GM12891 (cell line): ENCODE measurements at regions not wholly inside any gene's neighbourhood (a gene's known extent, or its start where the extent isn't known, plus 50 kb on each side); places are given as distances from the start of the nearest gene placed in this dataset.

ENCODE experiments used
- DNase-seq: peaks from one replicate; pipeline ENCODE4 v3.0.0; 2011; ENCODE audit warnings: low spot score; ENCODE audit not compliant: insufficient read length
- FAIRE-seq: peaks from 2 replicates; lab custom pipeline; 2011; peaks lifted over from hg19 to GRCh38; lab: Jason Lieb, UNC
- PAX5 ChIP-seq: IDR thresholded peaks from 2 replicates; pipeline ENCODE4 v1.6.1; 2011; ENCODE audit warnings: low read length, moderate library complexity, mild to moderate bottlenecking; ENCODE audit not compliant: insufficient read depth, severe bottlenecking
- POLR2A ChIP-seq: IDR thresholded peaks from 2 replicates; pipeline ENCODE4 v1.6.1; 2011; ENCODE audit warnings: low read depth, low read length, control low read depth
- POLR2AphosphoS5 ChIP-seq: IDR thresholded peaks from 2 replicates; pipeline ENCODE4 v1.6.1; 2011; ENCODE audit warnings: low read depth, low read length, control low read depth
- POU2F2 ChIP-seq: IDR thresholded peaks from 2 replicates; pipeline ENCODE4 v1.6.1; 2011; ENCODE audit warnings: low read depth, mild to moderate bottlenecking, control low read depth, low read length, moderate library complexity
- SPI1 ChIP-seq: IDR thresholded peaks from 2 replicates; pipeline ENCODE4 v1.6.1; 2011; ENCODE audit warnings: low read depth, low read length, control low read depth
- TAF1 ChIP-seq: IDR thresholded peaks from 2 replicates; pipeline ENCODE4 v1.6.1; 2011; ENCODE audit warnings: low read depth, low read length, control low read depth

DNA sequence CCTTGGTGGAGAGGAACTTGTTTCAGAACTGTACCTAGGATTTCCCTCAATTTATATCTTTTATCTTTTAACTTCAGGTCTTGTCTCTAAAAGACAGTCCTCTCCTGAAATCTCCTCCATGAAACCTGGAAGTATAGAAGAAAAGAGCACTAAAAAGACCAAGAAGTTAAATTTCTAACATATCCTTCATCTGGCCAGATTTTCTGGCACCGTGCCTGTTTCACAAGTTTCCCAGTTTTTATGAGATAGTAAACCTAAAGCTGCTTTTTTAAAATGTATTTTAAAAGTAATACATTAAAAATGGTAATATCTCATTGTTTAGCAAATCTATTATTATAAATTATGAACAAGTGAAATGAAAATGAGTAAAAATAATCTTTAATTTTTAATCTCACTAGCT is 348.3 kb upstream of the RSPO3 start:
- TF ChIP-seq TAF1 (no peak), POLR2AphosphoS5 (no peak), POU2F2 (no peak), SPI1 (no peak), POLR2A (no peak), PAX5 (no peak)
- no peak for DNase-seq
- FAIRE-seq: no peak

DNA sequence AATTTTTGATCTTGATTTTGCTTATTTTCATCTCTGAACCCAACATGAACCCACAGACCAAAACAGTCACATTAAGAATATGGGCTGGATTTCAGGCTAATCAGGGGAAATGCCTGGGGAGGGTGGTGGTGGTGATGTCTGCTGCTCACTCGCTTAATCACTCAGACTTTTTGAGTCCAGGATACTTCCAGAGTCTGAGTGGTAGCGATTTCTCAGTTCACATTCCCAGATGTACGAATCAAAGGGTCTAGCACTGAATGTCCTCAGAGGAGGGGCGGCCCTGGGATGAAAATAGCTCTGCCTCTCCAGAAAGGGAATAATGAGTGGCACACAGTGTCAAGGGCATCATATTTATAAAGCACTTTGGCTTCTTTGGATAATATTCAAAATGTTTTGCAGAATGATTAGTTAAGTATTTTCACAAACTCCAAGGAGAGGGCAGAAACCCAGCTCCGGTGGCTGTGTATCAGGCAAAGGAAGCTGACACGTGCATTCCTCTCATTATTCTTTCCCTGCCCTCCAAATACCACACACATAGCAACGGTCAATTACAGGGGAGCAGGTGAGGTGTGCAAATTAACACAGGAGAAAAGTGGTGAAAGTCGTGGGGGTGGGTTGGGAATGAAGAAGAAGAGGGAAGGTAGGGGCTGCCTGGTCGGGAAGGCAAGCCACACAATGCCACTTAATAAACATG is 345.2 kb upstream of the RSPO3 start:
- TF ChIP-seq TAF1: no peak
- no peak for TF ChIP-seq POLR2AphosphoS5
- TF ChIP-seq PAX5: no peak
- TF ChIP-seq SPI1: no peak
- no peak for TF ChIP-seq POU2F2
- no peak for TF ChIP-seq POLR2A
- DNase-seq (no peak), FAIRE-seq (no peak)

- TF ChIP-seq TAF1: no peak
- FAIRE-seq (no peak), DNase-seq (no peak)
Observed at GRCh38 chr6:126779331-126779730, 339.1 kb upstream of the RSPO3 start.

GRCh38 chr6:126781582-126781981 is 336.9 kb upstream of the RSPO3 start:
- no peak for DNase-seq
- FAIRE-seq: no peak
- TF ChIP-seq SPI1 (no peak), POU2F2 (no peak), TAF1 (no peak), POLR2A (no peak), POLR2AphosphoS5 (no peak)

GRCh38 chr6:126784161-126784790 is 334.2 kb upstream of the RSPO3 start:
- DNase-seq: no peak
- TF ChIP-seq POU2F2 (no peak), TAF1 (no peak), SPI1 (no peak), PAX5 (no peak)
- FAIRE-seq: no peak

GRCh38 chr6:126786262-126786661 is 332.2 kb upstream of the RSPO3 start:
- FAIRE-seq (no peak), DNase-seq (no peak)
- no peak for TF ChIP-seq POLR2A
- no peak for TF ChIP-seq POLR2AphosphoS5
- TF ChIP-seq TAF1: no peak
- no peak for TF ChIP-seq PAX5
- no peak for TF ChIP-seq POU2F2
- TF ChIP-seq SPI1: no peak

- no peak for DNase-seq
- TF ChIP-seq PAX5: no peak
- TF ChIP-seq SPI1: no peak
- no peak for TF ChIP-seq TAF1
- TF ChIP-seq POLR2AphosphoS5: no peak
- no peak for TF ChIP-seq POLR2A
- no peak for TF ChIP-seq POU2F2
- FAIRE-seq: no peak
Observed at GRCh38 chr6:126787635-126788034, 330.8 kb upstream of the RSPO3 start.

GRCh38 chr6:126788861-126789365 is 329.6 kb upstream of the RSPO3 start:
- TF ChIP-seq SPI1: no peak
- FAIRE-seq (no peak), DNase-seq (no peak)

GRCh38 chr6:126792340-126793085 is 326.0 kb upstream of the RSPO3 start:
- TF ChIP-seq TAF1: no peak
- TF ChIP-seq PAX5: no peak
- TF ChIP-seq POLR2A: no peak
- TF ChIP-seq POLR2AphosphoS5: no peak
- no peak for TF ChIP-seq POU2F2
- TF ChIP-seq SPI1: no peak
- no peak for DNase-seq

GRCh38 chr6:126795161-126795560 is 323.3 kb upstream of the RSPO3 start:
- FAIRE-seq: no peak
- no peak for TF ChIP-seq POLR2AphosphoS5
- no peak for TF ChIP-seq TAF1
- TF ChIP-seq SPI1: no peak
- no peak for TF ChIP-seq POU2F2
- TF ChIP-seq PAX5: no peak
- TF ChIP-seq POLR2A: no peak
- DNase-seq: no peak

More at GRCh38 chr6:126792340-126793085, 326.0 kb upstream of the RSPO3 start:
- FAIRE-seq: no peak
